ENCODE measurements at regions not wholly inside any gene's neighbourhood (a gene's known extent, or its start where the extent isn't known, plus 50 kb on each side); places are given as distances from the start of the nearest gene placed in this dataset.

DNA sequence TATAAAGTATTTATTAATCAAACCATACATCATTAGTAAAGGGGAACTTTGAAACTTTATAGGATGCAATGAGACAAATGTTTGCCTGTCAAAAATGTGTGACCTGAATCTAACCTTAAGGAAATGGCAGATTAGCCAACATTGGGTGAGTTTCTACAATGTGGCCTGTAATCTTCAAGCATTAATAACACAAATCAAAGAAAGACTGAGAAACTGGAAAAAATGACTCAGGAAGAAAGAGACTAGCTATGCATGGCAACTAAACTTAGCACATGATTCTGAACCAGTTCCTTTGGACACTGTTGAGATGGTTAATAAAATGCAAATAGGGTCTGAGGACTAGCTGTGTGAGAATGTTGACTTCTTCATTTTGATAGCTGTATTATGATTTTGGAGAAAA, 628.6 kb upstream of the ID2 start:
- Histone ChIP-seq H3K9ac (no peak overlapping the region), H4K20me1 (no peaks in the 10 kb centered on the region), H3K4me1 (peaks cover 4 to 11% (median 7%) of the 10 kb centered on the region in 10 experiments), H3K36me3 (no peaks in the 10 kb centered on the region), H3K4me2 (no peak overlapping the region), H3K27ac (no peak overlapping the region), H3K27me3 (no peaks in the 10 kb centered on the region), H3K9me3 (replicated peaks in 1 of 11) (peaks cover 7 to 16% (median 12%) of the 10 kb centered on the region in 11 experiments; a peak in 19 of 22 replicates), H3K4me3 (no peak overlapping the region)
- no peak for TF ChIP-seq Cebpa-rat (IDR thresholded peaks at IDR 0.05)

DNA sequence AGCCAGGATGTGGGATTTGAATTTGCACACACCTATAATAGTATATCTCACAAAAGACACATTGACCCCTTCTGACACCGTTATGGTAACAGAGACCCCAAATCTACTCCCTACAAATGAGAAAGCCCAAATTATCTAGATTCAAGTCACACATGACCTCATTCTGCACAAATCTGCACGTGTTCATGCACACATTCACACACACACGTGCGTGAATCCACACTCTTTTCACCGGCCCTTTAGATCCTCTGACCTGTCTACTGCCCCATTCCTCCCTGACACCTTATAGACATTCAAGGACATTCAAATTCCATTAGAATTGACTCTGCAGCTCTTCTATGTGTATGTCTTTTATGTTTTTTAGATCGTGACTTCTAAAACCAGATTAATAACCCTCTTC, 627.8 kb upstream of the ID2 start:
- no peak for TF ChIP-seq Cebpa-rat (IDR thresholded peaks at IDR 0.05)
- Histone ChIP-seq H4K20me1 (no peaks in the 10 kb centered on the region), H3K4me2 (no peak overlapping the region), H3K9me3 (replicated peaks in 1 of 11) (peaks cover 7 to 16% (median 12%) of the 10 kb centered on the region in 11 experiments; a peak in 19 of 22 replicates), H3K36me3 (no peaks in the 10 kb centered on the region), H3K9ac (no peak overlapping the region), H3K27ac (no peak overlapping the region), H3K4me3 (no peak overlapping the region), H3K27me3 (no peaks in the 10 kb centered on the region), H3K4me1 (peaks cover 13 to 19% (median 15%) of the 10 kb centered on the region in 10 experiments)

GRCh38 chr2:8058652-8059051, 623.2 kb upstream of the ID2 start:
- Histone ChIP-seq H3K9ac (peak overlapping the region in 5 of 11 experiments; percentile 8 to 45 (median 24); a peak in 5 of 22 replicates), H3K36me3 (no peaks in the 10 kb centered on the region), H3K27me3 (no peaks in the 10 kb centered on the region), H3K27ac (peak overlapping the region; percentile 5 to 80 (median 71); a peak in 21 of 22 replicates), H3K9me3 (replicated peaks in 1 of 11) (peaks cover 7 to 16% (median 12%) of the 10 kb centered on the region in 11 experiments; a peak in 19 of 22 replicates), H3K4me3 (no peak overlapping the region), H3K4me2 (peak overlapping the region; percentile 43 to 72 (median 57)), H4K20me1 (no peaks in the 10 kb centered on the region), H3K4me1 (peaks cover 13 to 42% (median 35%) of the 10 kb centered on the region in 10 experiments)
- peak in 3 of 11 experiments; percentile 22 to 67 (median 47); a peak in 3 of 22 replicates for TF ChIP-seq Cebpa-rat (IDR thresholded peaks at IDR 0.05)

- H3K27me3 ChIP-seq: no peaks in the 10 kb centered on the region
- H4K20me1 ChIP-seq: no peaks in the 10 kb centered on the region
- TF ChIP-seq Cebpa-rat (IDR thresholded peaks at IDR 0.05): no peak
- no peaks in the 10 kb centered on the region for H3K36me3 ChIP-seq
- H3K4me3 ChIP-seq: no peak overlapping the region
- no peak overlapping the region for H3K9ac ChIP-seq
- peaks cover 10 to 16% (median 14%) of the 10 kb centered on the region in 11 experiments; a peak in 20 of 22 replicates for H3K9me3 ChIP-seq (replicated peaks in 1 of 11)
- peak overlapping the region in 9 of 11 experiments; percentile 43 to 72 (median 54); a peak in 15 of 22 replicates for H3K4me2 ChIP-seq
- peaks cover 13 to 42% (median 35%) of the 10 kb centered on the region in 10 experiments for H3K4me1 ChIP-seq
- H3K27ac ChIP-seq: peak overlapping the region in 10 of 11 experiments; percentile 44 to 80 (median 72); a peak in 16 of 22 replicates
Measured at GRCh38 chr2:8059255-8059654, 622.6 kb upstream of the ID2 start.

DNA sequence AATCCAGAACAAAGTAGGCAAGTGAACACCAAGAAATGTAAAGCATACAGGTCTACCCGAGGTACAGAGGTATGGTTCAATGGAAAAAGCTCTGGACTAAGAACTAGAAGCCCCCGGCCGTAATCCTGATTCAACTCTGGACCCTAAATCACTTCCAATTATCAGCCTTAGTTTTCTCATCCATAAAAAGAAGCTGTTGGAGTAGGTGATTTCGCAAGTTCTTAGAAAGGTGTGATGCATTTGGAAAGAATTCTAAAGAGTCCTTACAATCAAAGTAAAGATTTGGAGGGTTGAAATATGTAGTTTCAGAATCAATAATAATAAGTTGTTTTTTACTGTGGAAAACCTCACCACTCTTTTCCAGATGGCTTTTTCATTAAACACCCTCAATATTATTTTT, 622.1 kb upstream of the ID2 start:
- Histone ChIP-seq H3K4me1 (peaks cover 13 to 42% (median 35%) of the 10 kb centered on the region in 10 experiments), H4K20me1 (no peaks in the 10 kb centered on the region), H3K36me3 (no peaks in the 10 kb centered on the region), H3K27me3 (no peaks in the 10 kb centered on the region), H3K9me3 (replicated peaks in 1 of 11) (peaks cover 16 to 20% (median 19%) of the 10 kb centered on the region in 11 experiments), H3K4me3 (no peak overlapping the region), H3K9ac (no peak overlapping the region), H3K27ac (peak overlapping the region in 7 of 11 experiments; percentile 3 to 80 (median 67); a peak in 8 of 22 replicates), H3K4me2 (peak overlapping the region in 7 of 11 experiments; percentile 43 to 72 (median 65); a peak in 13 of 22 replicates)
- TF ChIP-seq Cebpa-rat (IDR thresholded peaks at IDR 0.05): peak in 2 of 11 experiments; percentile 25 to 26; a peak in 1 of 22 replicates

DNA sequence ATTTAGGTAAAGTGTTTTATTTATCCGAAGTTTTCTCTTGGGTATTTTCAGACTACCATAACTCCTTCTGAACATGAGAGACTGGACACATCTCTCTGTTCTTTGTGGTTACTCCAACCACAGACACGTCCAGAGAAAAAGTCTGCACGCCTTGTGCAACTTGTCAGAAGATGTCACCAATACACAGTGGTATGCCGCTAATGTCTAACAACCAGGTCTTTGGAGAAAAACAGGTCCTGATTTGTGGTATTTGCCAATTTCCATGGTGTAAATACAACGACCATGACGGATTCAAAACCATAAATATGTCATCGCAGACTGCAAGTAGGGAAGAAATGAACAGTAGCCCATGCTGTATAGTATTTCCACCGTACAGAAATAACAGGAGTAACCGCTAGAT, 620.6 kb upstream of the ID2 start:
- H3K4me1 ChIP-seq: peaks cover 13 to 42% (median 33%) of the 10 kb centered on the region in 10 experiments
- no peaks in the 10 kb centered on the region for H4K20me1 ChIP-seq
- H3K9ac ChIP-seq: no peak overlapping the region
- no peaks in the 10 kb centered on the region for H3K36me3 ChIP-seq
- peaks cover 19 to 30% (median 23%) of the 10 kb centered on the region in 11 experiments for H3K9me3 ChIP-seq (replicated peaks in 1 of 11)
- peak overlapping the region in 2 of 11 experiments; percentile 10 to 15; a peak in 2 of 22 replicates for H3K27ac ChIP-seq
- TF ChIP-seq Cebpa-rat (IDR thresholded peaks at IDR 0.05): no peak
- H3K4me3 ChIP-seq: no peak overlapping the region
- no peaks in the 10 kb centered on the region for H3K27me3 ChIP-seq
- H3K4me2 ChIP-seq: peak overlapping the region in 6 of 11 experiments; percentile 5 to 50 (median 20); a peak in 10 of 22 replicates

- no peaks in the 10 kb centered on the region for H3K36me3 ChIP-seq
- H3K4me2 ChIP-seq: no peak overlapping the region
- no peak overlapping the region for H3K9ac ChIP-seq
- H3K9me3 ChIP-seq (replicated peaks in 1 of 11): peaks cover 7 to 18% (median 11%) of the 10 kb centered on the region in 11 experiments; a peak in 17 of 22 replicates
- no peak overlapping the region for H3K27ac ChIP-seq
- H3K4me3 ChIP-seq: no peak overlapping the region
- TF ChIP-seq Cebpa-rat (IDR thresholded peaks at IDR 0.05): no peak
- H3K27me3 ChIP-seq: no peaks in the 10 kb centered on the region
- H3K4me1 ChIP-seq: peaks cover 0 to 22% (median 14%) of the 10 kb centered on the region in 10 experiments; a peak in 14 of 20 replicates
- H4K20me1 ChIP-seq: no peaks in the 10 kb centered on the region
Measured at GRCh38 chr2:8064603-8065002, 617.3 kb upstream of the ID2 start.

GRCh38 chr2:8065191-8065590, 616.7 kb upstream of the ID2 start:
- Histone ChIP-seq H3K9ac (no peak overlapping the region), H3K4me3 (no peak overlapping the region), H3K4me1 (peaks cover 0 to 16% (median 9%) of the 10 kb centered on the region in 10 experiments; a peak in 9 of 20 replicates), H3K27ac (no peak overlapping the region), H4K20me1 (no peaks in the 10 kb centered on the region), H3K9me3 (replicated peaks in 1 of 11) (peaks cover 7 to 18% (median 11%) of the 10 kb centered on the region in 11 experiments; a peak in 17 of 22 replicates), H3K4me2 (no peak overlapping the region), H3K36me3 (no peaks in the 10 kb centered on the region), H3K27me3 (no peaks in the 10 kb centered on the region)
- TF ChIP-seq Cebpa-rat (IDR thresholded peaks at IDR 0.05): no peak

DNA sequence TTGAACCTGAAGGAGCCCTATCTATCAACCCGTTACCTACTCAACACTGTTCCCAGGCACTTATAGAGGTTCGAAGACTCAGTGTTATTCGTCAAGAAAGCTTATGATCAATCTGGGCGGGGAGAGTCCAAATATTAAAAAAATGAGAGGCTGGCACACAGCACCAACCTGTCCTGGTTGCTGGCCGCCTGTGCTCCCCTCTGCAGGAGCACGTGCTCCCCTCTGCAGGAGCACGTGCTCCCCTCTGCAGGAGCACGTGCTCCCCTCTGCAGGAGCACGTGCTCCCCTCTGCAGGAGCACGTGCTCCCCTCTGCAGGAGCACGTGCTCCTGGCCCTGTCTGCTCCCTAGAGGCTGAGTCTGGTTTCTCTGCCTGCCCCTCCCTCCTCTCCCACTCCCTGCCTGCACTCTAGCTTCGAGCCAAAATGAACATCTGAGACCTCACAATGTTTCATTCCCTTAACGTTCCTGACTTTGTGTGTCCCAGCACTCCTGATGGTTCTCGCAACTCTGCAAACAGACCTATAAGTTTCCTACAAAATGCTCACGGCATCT, 614.0 kb upstream of the ID2 start:
- Histone ChIP-seq H3K27ac (no peak overlapping the region), H4K20me1 (no peaks in the 10 kb centered on the region), H3K9me3 (replicated peaks in 1 of 11) (peaks cover 7 to 18% (median 11%) of the 10 kb centered on the region in 11 experiments; a peak in 17 of 22 replicates), H3K4me2 (no peak overlapping the region), H3K4me1 (peaks cover 0 to 2% (median 0%) of the 10 kb centered on the region in 10 experiments; a peak in 1 of 20 replicates), H3K9ac (no peak overlapping the region), H3K4me3 (no peak overlapping the region), H3K27me3 (no peaks in the 10 kb centered on the region), H3K36me3 (no peaks in the 10 kb centered on the region)
- no peak for TF ChIP-seq Cebpa-rat (IDR thresholded peaks at IDR 0.05)

Measured in BLaER1 treated with 17β-estradiol and CSF1 and Interleukin-3, amounts not matched to agents 10 nM and 100 nM (cell line).